ENCODE measurements at regions not wholly inside any gene's neighbourhood (a gene's known extent, or its start where the extent isn't known, plus 50 kb on each side); places are given as distances from the start of the nearest gene placed in this dataset.

DNA sequence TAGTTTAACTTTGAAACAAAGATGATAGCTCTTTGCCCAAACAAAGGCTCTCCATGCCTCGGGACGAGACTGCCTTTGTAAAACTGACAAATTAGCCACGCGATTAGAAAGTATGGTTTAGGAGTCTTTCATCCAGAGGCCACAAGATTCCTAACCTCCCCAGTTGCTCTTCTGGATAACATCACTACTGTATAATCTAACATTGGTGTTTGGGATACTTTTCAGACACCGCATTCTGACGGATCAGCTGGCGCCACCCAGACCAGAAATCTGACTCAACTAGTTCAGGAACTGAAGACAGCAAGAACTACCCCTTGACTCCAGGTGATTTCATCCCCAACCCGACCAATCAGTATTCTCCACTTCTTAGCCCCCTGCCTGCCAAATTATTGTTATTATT is 98.1 kb upstream of the TEX13D start:
- peaks cover 34% of the 10 kb centered on the region; the same call in 1 of the 2 replicates for H3K27me3 ChIP-seq (ENCODE audit: control insufficient read depth, insufficient read depth, low read length)
- H3K9me3 ChIP-seq (ENCODE audit: control insufficient read depth, insufficient read depth, low read depth, low read length), result no peaks in the 10 kb centered on the region
- no peak overlapping the region for H3K9ac ChIP-seq (ENCODE audit: low read length)

DNA sequence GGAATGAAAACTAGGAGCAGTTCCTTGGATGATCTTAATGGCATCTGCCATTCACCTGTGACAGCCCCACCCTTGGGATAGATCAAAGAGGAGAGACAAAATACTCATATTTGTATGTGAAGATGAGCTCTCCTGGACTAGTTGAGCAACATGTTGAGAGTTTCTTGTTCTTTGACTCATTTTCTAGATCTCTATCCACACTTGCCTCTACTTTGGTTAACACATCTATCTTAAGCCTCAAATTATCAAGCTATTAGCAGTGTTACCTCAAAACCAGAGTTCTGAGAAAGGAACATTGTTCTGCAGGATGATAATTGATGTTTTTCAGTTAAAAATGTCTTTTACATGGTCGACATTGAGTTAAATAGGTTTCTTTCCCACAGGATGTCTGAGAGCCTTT is 94.2 kb upstream of the TEX13D start:
- peaks cover 39% of the 10 kb centered on the region; the same call in 1 of the 2 replicates for H3K27me3 ChIP-seq (ENCODE audit: control insufficient read depth, insufficient read depth, low read length)

More for the DNA sequence above, 98.1 kb upstream of the TEX13D start:
- Histone ChIP-seq H3K4me3 (ENCODE audit: low read depth, low read length) (no peak overlapping the region), H3K36me3 (ENCODE audit: control insufficient read depth, insufficient read depth, low read length) (no peaks in the 10 kb centered on the region), H3K27ac (ENCODE audit: low read depth, low read length) (no peak overlapping the region), H3K4me1 (ENCODE audit: control insufficient read depth, insufficient read depth, low read length) (peaks cover 39% of the 10 kb centered on the region)

DNA sequence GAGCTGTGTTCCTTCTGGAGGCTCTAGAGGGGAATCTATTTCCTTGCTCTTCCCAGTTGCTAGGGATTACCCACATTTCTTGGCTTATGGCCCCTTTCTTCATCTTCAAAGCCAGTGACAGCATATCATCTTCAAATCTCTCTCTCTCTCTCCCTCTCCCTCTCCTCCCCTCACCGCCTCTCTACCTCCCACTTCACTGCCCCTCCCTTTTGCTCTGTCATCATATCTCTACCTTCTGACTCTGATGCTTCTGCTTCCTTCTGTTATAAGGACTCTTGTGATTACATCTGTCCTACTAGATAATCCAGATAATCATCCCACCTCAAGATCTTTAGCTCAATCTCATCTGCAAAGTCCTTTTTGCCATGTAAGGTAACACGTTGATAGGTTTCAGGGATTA is 93.1 kb upstream of the TEX13D start:
- H3K4me3 ChIP-seq (ENCODE audit: low read depth, low read length), result no peak overlapping the region
- H3K36me3 ChIP-seq (ENCODE audit: control insufficient read depth, insufficient read depth, low read length), result no peaks in the 10 kb centered on the region
- no peaks in the 10 kb centered on the region for H3K9me3 ChIP-seq (ENCODE audit: control insufficient read depth, insufficient read depth, low read depth, low read length)
- 0 out of 2 replicates have a peak, but pooled peaks cover 3% of the 10 kb centered on the region for H3K4me1 ChIP-seq (ENCODE audit: control insufficient read depth, insufficient read depth, low read length)
- no peak overlapping the region for H3K27ac ChIP-seq (ENCODE audit: low read depth, low read length)
- H3K9ac ChIP-seq (ENCODE audit: low read length), result no peak overlapping the region
- peaks cover 30% of the 10 kb centered on the region; the same call in 1 of the 2 replicates for H3K27me3 ChIP-seq (ENCODE audit: control insufficient read depth, insufficient read depth, low read length)

More for the DNA sequence above, 94.2 kb upstream of the TEX13D start:
- no peak overlapping the region for H3K27ac ChIP-seq (ENCODE audit: low read depth, low read length)
- no peaks in the 10 kb centered on the region for H3K36me3 ChIP-seq (ENCODE audit: control insufficient read depth, insufficient read depth, low read length)
- H3K4me1 ChIP-seq (ENCODE audit: control insufficient read depth, insufficient read depth, low read length), result peaks cover 3% of the 10 kb centered on the region
- H3K9ac ChIP-seq (ENCODE audit: low read length), result no peak overlapping the region
- H3K4me3 ChIP-seq (ENCODE audit: low read depth, low read length), result no peak overlapping the region
- no peaks in the 10 kb centered on the region for H3K9me3 ChIP-seq (ENCODE audit: control insufficient read depth, insufficient read depth, low read depth, low read length)

DNA sequence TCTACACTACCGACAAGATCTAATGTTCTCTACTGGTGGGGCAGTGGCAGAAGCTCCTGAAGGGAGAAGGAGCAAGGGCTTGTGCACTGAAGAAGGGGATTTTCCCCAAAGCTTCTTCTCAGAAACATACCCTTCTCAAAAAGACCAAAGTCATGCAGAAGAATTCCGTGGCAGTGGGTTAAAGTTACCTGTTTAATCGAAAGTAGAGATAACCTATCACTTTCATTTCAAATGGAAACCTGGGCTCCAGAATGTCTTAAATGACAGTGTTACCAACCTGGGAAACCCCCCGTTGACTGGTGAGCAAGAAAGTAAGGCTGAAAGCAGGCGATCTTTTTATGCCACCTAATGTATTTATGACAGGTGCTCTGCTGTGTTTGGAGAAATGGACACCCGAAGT is 92.5 kb upstream of the TEX13D start:
- no peaks in the 10 kb centered on the region for H3K9me3 ChIP-seq (ENCODE audit: control insufficient read depth, insufficient read depth, low read depth, low read length)
- peaks cover 28% of the 10 kb centered on the region; the same call in 1 of the 2 replicates for H3K27me3 ChIP-seq (ENCODE audit: control insufficient read depth, insufficient read depth, low read length)
- H3K9ac ChIP-seq (ENCODE audit: low read length), result no peak overlapping the region
- no peaks in the 10 kb centered on the region for H3K36me3 ChIP-seq (ENCODE audit: control insufficient read depth, insufficient read depth, low read length)
- H3K4me1 ChIP-seq (ENCODE audit: control insufficient read depth, insufficient read depth, low read length), result 0 out of 2 replicates have a peak, but pooled peaks cover 3% of the 10 kb centered on the region
- no peak overlapping the region for H3K27ac ChIP-seq (ENCODE audit: low read depth, low read length)
- H3K4me3 ChIP-seq (ENCODE audit: low read depth, low read length), result no peak overlapping the region

- H3K27me3 ChIP-seq (ENCODE audit: control insufficient read depth, insufficient read depth, low read length), result peaks cover 25% of the 10 kb centered on the region; the same call in 1 of the 2 replicates
These were observed 92.0 kb upstream of the TEX13D start for GRCh38 chrX:124240422-124240821.

GRCh38 chrX:124242131-124242530 is 90.3 kb upstream of the TEX13D start:
- H3K27ac ChIP-seq (ENCODE audit: low read depth, low read length), result no peak overlapping the region
- H3K9ac ChIP-seq (ENCODE audit: low read length), result no peak overlapping the region
- H3K27me3 ChIP-seq (ENCODE audit: control insufficient read depth, insufficient read depth, low read length), result peaks cover 25% of the 10 kb centered on the region; the same call in 1 of the 2 replicates
- H3K9me3 ChIP-seq (ENCODE audit: control insufficient read depth, insufficient read depth, low read depth, low read length), result no peaks in the 10 kb centered on the region
- no peak overlapping the region for H3K4me3 ChIP-seq (ENCODE audit: low read depth, low read length)
- H3K36me3 ChIP-seq (ENCODE audit: control insufficient read depth, insufficient read depth, low read length), result no peaks in the 10 kb centered on the region
- 0 out of 2 replicates have a peak, but pooled peaks cover 3% of the 10 kb centered on the region for H3K4me1 ChIP-seq (ENCODE audit: control insufficient read depth, insufficient read depth, low read length)

More at GRCh38 chrX:124240422-124240821, 92.0 kb upstream of the TEX13D start:
- Histone ChIP-seq H3K4me3 (ENCODE audit: low read depth, low read length) (no peak overlapping the region), H3K27ac (ENCODE audit: low read depth, low read length) (no peak overlapping the region), H3K9me3 (ENCODE audit: control insufficient read depth, insufficient read depth, low read depth, low read length) (no peaks in the 10 kb centered on the region), H3K4me1 (ENCODE audit: control insufficient read depth, insufficient read depth, low read length) (0 out of 2 replicates have a peak, but pooled peaks cover 3% of the 10 kb centered on the region), H3K36me3 (ENCODE audit: control insufficient read depth, insufficient read depth, low read length) (no peaks in the 10 kb centered on the region), H3K9ac (ENCODE audit: low read length) (no peak overlapping the region)

- H3K27me3 ChIP-seq (ENCODE audit: control insufficient read depth, insufficient read depth, low read length), result peaks cover 5% of the 10 kb centered on the region; the same call in 1 of the 2 replicates
- H3K27ac ChIP-seq (ENCODE audit: low read depth, low read length), result no peak overlapping the region
- no peak overlapping the region for H3K9ac ChIP-seq (ENCODE audit: low read length)
- no peaks in the 10 kb centered on the region for H3K36me3 ChIP-seq (ENCODE audit: control insufficient read depth, insufficient read depth, low read length)
- H3K4me3 ChIP-seq (ENCODE audit: low read depth, low read length), result no peak overlapping the region
- H3K9me3 ChIP-seq (ENCODE audit: control insufficient read depth, insufficient read depth, low read depth, low read length), result no peaks in the 10 kb centered on the region
- H3K4me1 ChIP-seq (ENCODE audit: control insufficient read depth, insufficient read depth, low read length), result no peaks in the 10 kb centered on the region
These were observed 83.1 kb upstream of the TEX13D start for GRCh38 chrX:124249345-124249744.

DNA sequence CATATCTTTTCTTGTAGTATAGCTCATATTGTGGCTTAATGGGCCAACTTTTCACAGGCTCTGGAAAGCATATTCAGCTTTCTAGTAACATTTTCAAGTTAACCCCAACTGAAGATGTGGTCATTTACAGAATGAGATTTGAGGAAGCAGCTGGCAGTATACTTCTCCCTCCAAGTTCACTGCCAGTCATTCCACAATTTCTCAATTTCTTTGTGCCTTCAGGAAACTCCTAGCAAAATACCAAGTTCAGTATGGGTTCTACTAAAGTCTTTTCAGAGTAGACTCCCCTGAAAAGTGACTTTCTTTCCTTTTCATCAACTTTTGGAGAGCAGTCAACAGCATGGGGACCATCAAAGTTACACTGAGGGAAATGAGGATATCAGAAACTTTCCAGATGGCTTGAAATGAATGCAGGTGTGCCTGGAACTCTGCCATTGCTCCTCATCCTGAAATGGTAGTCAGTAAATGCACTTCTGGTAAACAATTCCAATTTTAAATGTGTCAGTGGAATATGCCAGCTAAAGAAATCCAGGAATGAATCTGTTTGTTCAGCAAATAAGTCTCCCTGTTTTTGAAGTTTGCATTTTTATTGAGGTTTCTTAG is 81.5 kb upstream of the TEX13D start:
- Histone ChIP-seq H3K27me3 (ENCODE audit: control insufficient read depth, insufficient read depth, low read length) (peaks cover 5% of the 10 kb centered on the region; the same call in 1 of the 2 replicates), H3K36me3 (ENCODE audit: control insufficient read depth, insufficient read depth, low read length) (no peaks in the 10 kb centered on the region), H3K9me3 (ENCODE audit: control insufficient read depth, insufficient read depth, low read depth, low read length) (no peaks in the 10 kb centered on the region), H3K9ac (ENCODE audit: low read length) (no peak overlapping the region), H3K27ac (ENCODE audit: low read depth, low read length) (no peak overlapping the region), H3K4me1 (ENCODE audit: control insufficient read depth, insufficient read depth, low read length) (no peaks in the 10 kb centered on the region), H3K4me3 (ENCODE audit: low read depth, low read length) (no peak overlapping the region)

- H3K4me3 ChIP-seq (ENCODE audit: low read depth, low read length), result no peak overlapping the region
- H3K36me3 ChIP-seq (ENCODE audit: control insufficient read depth, insufficient read depth, low read length), result no peaks in the 10 kb centered on the region
- H3K4me1 ChIP-seq (ENCODE audit: control insufficient read depth, insufficient read depth, low read length), result no peaks in the 10 kb centered on the region
- H3K27me3 ChIP-seq (ENCODE audit: control insufficient read depth, insufficient read depth, low read length), result peaks cover 5% of the 10 kb centered on the region; the same call in 1 of the 2 replicates
- no peaks in the 10 kb centered on the region for H3K9me3 ChIP-seq (ENCODE audit: control insufficient read depth, insufficient read depth, low read depth, low read length)
- no peak overlapping the region for H3K9ac ChIP-seq (ENCODE audit: low read length)
- no peak overlapping the region for H3K27ac ChIP-seq (ENCODE audit: low read depth, low read length)
These were observed 77.8 kb upstream of the TEX13D start for GRCh38 chrX:124254611-124255010.

- H3K27me3 ChIP-seq (ENCODE audit: control insufficient read depth, insufficient read depth, low read length), result no peaks in the 10 kb centered on the region; the same call in 1 of the 2 replicates
- no peaks in the 10 kb centered on the region for H3K9me3 ChIP-seq (ENCODE audit: control insufficient read depth, insufficient read depth, low read depth, low read length)
- H3K4me3 ChIP-seq (ENCODE audit: low read depth, low read length), result no peak overlapping the region
- H3K9ac ChIP-seq (ENCODE audit: low read length), result no peak overlapping the region
- no peak overlapping the region for H3K27ac ChIP-seq (ENCODE audit: low read depth, low read length)
- no peaks in the 10 kb centered on the region for H3K36me3 ChIP-seq (ENCODE audit: control insufficient read depth, insufficient read depth, low read length)
- no peaks in the 10 kb centered on the region for H3K4me1 ChIP-seq (ENCODE audit: control insufficient read depth, insufficient read depth, low read length)
These were observed 76.2 kb upstream of the TEX13D start for GRCh38 chrX:124256216-124256615.

- H3K27ac ChIP-seq (ENCODE audit: low read depth, low read length), result no peak overlapping the region
- no peaks in the 10 kb centered on the region; the same call in 1 of the 2 replicates for H3K27me3 ChIP-seq (ENCODE audit: control insufficient read depth, insufficient read depth, low read length)
- H3K9ac ChIP-seq (ENCODE audit: low read length), result no peak overlapping the region
- no peak overlapping the region for H3K4me3 ChIP-seq (ENCODE audit: low read depth, low read length)
- H3K9me3 ChIP-seq (ENCODE audit: control insufficient read depth, insufficient read depth, low read depth, low read length), result no peaks in the 10 kb centered on the region
- no peaks in the 10 kb centered on the region for H3K4me1 ChIP-seq (ENCODE audit: control insufficient read depth, insufficient read depth, low read length)
- H3K36me3 ChIP-seq (ENCODE audit: control insufficient read depth, insufficient read depth, low read length), result no peaks in the 10 kb centered on the region
These were observed 75.7 kb upstream of the TEX13D start for GRCh38 chrX:124256629-124257380.

All from HUES6 (cell line).